PC-3 (cell line): ENCODE measurements at regions not wholly inside any gene's neighbourhood (a gene's known extent, or its start where the extent isn't known, plus 50 kb on each side); places are given as distances from the start of the nearest gene placed in this dataset.

Experiments used
- ATAC-seq: fragments of 200-7000 bp; cut with Tn5 transposase; 2 replicates; pipeline ENCODE4 v1.9.1; 2020; ENCODE audit warnings: mild to moderate bottlenecking, moderate library complexity
- BruUV-seq: library from RNA; stranded (reverse); fragments of 400-500 nt; replicated peaks from 2 replicates; lab custom pipeline; 2021; lab: Mats Ljungman, UMichigan
- CTCF ChIA-PET: fragments of 300-600 bp; sonication (Branson Sonifier 250); formaldehyde crosslinking; loops from one replicate; lab custom pipeline; 2022; ENCODE audit warnings: antibody characterized with exemption; lab: Charles Lee
- POLR2A ChIA-PET: fragments of 300-600 bp; sonication (Branson Sonifier 250); formaldehyde crosslinking; loops from one replicate; lab custom pipeline; 2022; ENCODE audit warnings: antibody characterized with exemption; ENCODE audit not compliant: unreplicated experiment; lab: Charles Lee
- DNase-seq: peaks from one replicate; pipeline ENCODE4 v3.0.0-alpha.2; 2015
- H2AFZ ChIP-seq: fragments of 300-600 bp; sonication (generic); 2 replicates; pipeline ENCODE4 v1.6.0; 2016; ENCODE audit warnings: antibody characterized with exemption, low read length
- H3F3A ChIP-seq: fragments of 300-600 bp; sonication (generic); one replicate; pipeline ENCODE4 v1.6.0; 2017; ENCODE audit warnings: antibody characterized with exemption, low read length, control low read depth, mild to moderate bottlenecking; ENCODE audit not compliant: unreplicated experiment
- H3K27ac ChIP-seq: fragments of 300-600 bp; sonication (generic); 2 replicates; pipeline ENCODE4 v1.5.1; 2016; ENCODE audit warnings: mild to moderate bottlenecking, low read length
- H3K27me3 ChIP-seq: fragments of 300-600 bp; sonication (generic); 2 replicates; pipeline ENCODE4 v1.6.1; 2016; ENCODE audit warnings: low read length, mixed read lengths
- H3K36me3 ChIP-seq: fragments of 300-600 bp; sonication (generic); 2 replicates; pipeline ENCODE4 v1.6.1; 2016; ENCODE audit warnings: low read depth, mixed run types, low read length, mixed read lengths
- H3K4me1 ChIP-seq: fragments of 300-600 bp; sonication (generic); 2 replicates; pipeline ENCODE4 v1.5.1; 2016; ENCODE audit warnings: low read length; ENCODE audit not compliant: insufficient read depth
- H3K4me2 ChIP-seq: fragments of 300-600 bp; sonication (generic); 2 replicates; pipeline ENCODE4 v1.6.0; 2016; ENCODE audit warnings: low read length
- H3K4me3 ChIP-seq: fragments of 300-600 bp; sonication (generic); 2 replicates; pipeline ENCODE4 v1.5.1; 2016; ENCODE audit warnings: mild to moderate bottlenecking, low read length, mixed read lengths
- H3K79me2 ChIP-seq: fragments of 300-600 bp; sonication (generic); 2 replicates; pipeline ENCODE4 v1.6.1; 2017; ENCODE audit warnings: low read length, mixed read lengths
- H3K9ac ChIP-seq: fragments of 300-600 bp; sonication (generic); 2 replicates; pipeline ENCODE4 v1.6.0; 2016; ENCODE audit warnings: mild to moderate bottlenecking, low read length
- H3K9me2 ChIP-seq: fragments of 300-600 bp; sonication (generic); replicated peaks from 2 replicates; pipeline ENCODE4 v1.6.1; 2016; ENCODE audit warnings: mixed run types, low read length, mixed read lengths
- H3K9me3 ChIP-seq: fragments of 300-600 bp; sonication (generic); 2 replicates; pipeline ENCODE4 v1.6.1; 2016; ENCODE audit warnings: low read length, mixed read lengths
- H4K20me1 ChIP-seq: fragments of 300-600 bp; sonication (generic); 2 replicates; pipeline ENCODE4 v1.6.1; 2016; ENCODE audit warnings: low read length, mixed read lengths
- CTCF ChIP-seq: fragments of 300-600 bp; sonication (generic); conservative IDR thresholded peaks from 2 replicates; pipeline ENCODE4 v1.5.1; 2017; ENCODE audit warnings: antibody characterized with exemption, low read depth, mild to moderate bottlenecking, low read length
- EZH2 ChIP-seq: fragments of 300-600 bp; sonication (generic); IDR thresholded peaks from one replicate; pipeline ENCODE4 v1.6.1; 2017; ENCODE audit warnings: antibody characterized with exemption, mild to moderate bottlenecking, low read length; ENCODE audit not compliant: unreplicated experiment
- EZH2phosphoT487 ChIP-seq: fragments of 300-600 bp; sonication (generic); IDR thresholded peaks from 2 replicates; pipeline ENCODE4 v1.6.1; 2018; ENCODE audit warnings: mild to moderate bottlenecking, antibody characterized with exemption, low read length, borderline replicate concordance
- intact Hi-C: fragments of 100-400 bp; cut with micrococcal nuclease; formaldehyde crosslinking; loops from 2 replicates; pipeline ENCODE4 v1.9.0; 2023

- Histone ChIP-seq H3K27ac (no peak overlapping the region), H3K9me3 (no peaks in the 10 kb centered on the region), H3K9ac (no peak overlapping the region), H3K36me3 (no peaks in the 10 kb centered on the region), H3K79me2 (no peaks in the 10 kb centered on the region), H3K4me2 (no peak overlapping the region), H4K20me1 (no peaks in the 10 kb centered on the region), H3K9me2 (no peaks in the 10 kb centered on the region), H3K4me1 (peaks cover 22% of the 10 kb centered on the region), H2AFZ (no peak overlapping the region), H3F3A (no peaks in the 10 kb centered on the region), H3K27me3 (no peaks in the 10 kb centered on the region), H3K4me3 (no peak overlapping the region)
- no peak for TF ChIP-seq EZH2
- TF ChIP-seq EZH2phosphoT487, result no peak
- no peak for TF ChIP-seq CTCF
- ChIA-PET POLR2A (no interaction called here), CTCF (no interaction called here)
- BruUV-seq, result no TSS peak
- no peak for DNase-seq
- ATAC-seq, result no peak
- intact Hi-C loops, result no loop called here
Measured at GRCh38 chr9:80831751-80832150, 857.6 kb downstream of the TLE1 start.

DNA sequence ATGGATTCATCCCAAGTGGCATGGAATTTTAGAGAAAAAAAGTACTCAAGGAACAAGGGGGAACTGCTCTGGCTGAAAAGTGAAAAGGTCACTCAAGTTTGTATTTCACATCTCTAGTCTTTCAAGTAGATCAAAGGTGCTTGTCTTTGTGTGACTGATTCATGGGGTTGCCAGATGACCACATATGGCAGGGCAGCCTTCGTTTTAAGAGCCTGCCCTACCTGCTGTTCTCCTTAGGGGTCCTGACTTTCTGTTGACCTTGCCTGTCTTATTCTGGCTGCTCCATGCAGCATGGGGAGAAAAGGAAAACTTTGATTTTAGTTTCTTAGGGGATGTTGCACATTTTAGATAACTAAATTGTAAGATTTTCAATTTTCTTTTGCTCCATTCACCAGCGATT lies 877.7 kb downstream of the TLE1 start:
- ChIA-PET CTCF (no interaction called here), POLR2A (no interaction called here)
- no peaks in the 10 kb centered on the region for H3K36me3 ChIP-seq
- no peaks in the 10 kb centered on the region for H3K79me2 ChIP-seq
- no peak overlapping the region for H3K9ac ChIP-seq
- H3F3A ChIP-seq, result no peaks in the 10 kb centered on the region
- intact Hi-C loops, result no loop called here
- no TSS peak for BruUV-seq
- DNase-seq, result no peak
- ATAC-seq, result no peak
- TF ChIP-seq EZH2 (no peak), CTCF (no peak), EZH2phosphoT487 (no peak)
- H3K27me3 ChIP-seq, result no peaks in the 10 kb centered on the region
- H3K4me1 ChIP-seq, result peaks cover 4% of the 10 kb centered on the region
- no peak overlapping the region for H3K4me3 ChIP-seq
- no peak overlapping the region for H3K4me2 ChIP-seq
- no peak overlapping the region for H3K27ac ChIP-seq
- no peak overlapping the region for H2AFZ ChIP-seq
- H3K9me2 ChIP-seq, result peaks cover 4% of the 10 kb centered on the region; the same call in 1 of the 2 replicates
- no peaks in the 10 kb centered on the region for H3K9me3 ChIP-seq
- H4K20me1 ChIP-seq, result no peaks in the 10 kb centered on the region

GRCh38 chr9:80811003-80811402 lies 878.3 kb downstream of the TLE1 start:
- Histone ChIP-seq H3K4me1 (peaks cover 4% of the 10 kb centered on the region), H3K79me2 (no peaks in the 10 kb centered on the region), H3K4me2 (no peak overlapping the region), H3K9me3 (no peaks in the 10 kb centered on the region), H3K27ac (no peak overlapping the region), H3F3A (no peaks in the 10 kb centered on the region), H2AFZ (no peak overlapping the region), H3K9ac (no peak overlapping the region), H3K27me3 (no peaks in the 10 kb centered on the region), H4K20me1 (no peaks in the 10 kb centered on the region), H3K9me2 (peaks cover 4% of the 10 kb centered on the region; the same call in 1 of the 2 replicates), H3K4me3 (no peak overlapping the region), H3K36me3 (no peaks in the 10 kb centered on the region)
- POLR2A ChIA-PET, result no interaction called here
- no TSS peak for BruUV-seq
- intact Hi-C loops, result no loop called here
- CTCF ChIA-PET, result no interaction called here
- DNase-seq, result peak; percentile 33
- ATAC-seq, result peak; percentile 38; the same call in 1 of the 2 replicates
- TF ChIP-seq CTCF, result no peak
- no peak for TF ChIP-seq EZH2
- no peak for TF ChIP-seq EZH2phosphoT487
